H1 (cell line): ENCODE measurements at regions not wholly inside any gene's neighbourhood (a gene's known extent, or its start where the extent isn't known, plus 50 kb on each side); places are given as distances from the start of the nearest gene placed in this dataset.

Experiments
- CTCF ChIA-PET: fragments of 300-600 bp; sonication (Branson Sonifier 250); formaldehyde crosslinking; loops from one replicate; lab custom pipeline; 2021; ENCODE audit not compliant: partially characterized antibody; lab: Charles Lee
- POLR2A ChIA-PET: fragments of 300-600 bp; sonication (Branson Sonifier 250); formaldehyde crosslinking; loops from one replicate; lab custom pipeline; 2021; ENCODE audit warnings: inconsistent platforms; ENCODE audit not compliant: partially characterized antibody; lab: Charles Lee
- DNase-seq, 2 experiments: peaks; one replicate each; pipeline versions ENCODE4 v3.0.0 to v3.0.0-alpha.2; 2010 to 2022; ENCODE audit warnings: low spot score in 2 of 2, low read depth in 1 of 2, mixed read lengths in 1 of 2
- FAIRE-seq: peaks from 2 replicates; lab custom pipeline; 2011; peaks lifted over from hg19 to GRCh38; lab: Jason Lieb, UNC
- H2AFZ ChIP-seq: 2 replicates; pipeline ENCODE4 v1.8.1; 2012; ENCODE audit warnings: low read length, inconsistent platforms
- H2AK5ac ChIP-seq: 2 replicates; pipeline ENCODE4 v1.6.1; 2013; ENCODE audit warnings: low read depth, low read length
- H2BK120ac ChIP-seq: replicated peaks from 2 replicates; pipeline ENCODE3; 2013; ENCODE audit warnings: low read depth, low read length, inconsistent platforms
- H2BK12ac ChIP-seq: 2 replicates; pipeline ENCODE4 v1.6.1; 2013; ENCODE audit warnings: low read depth, low read length
- H2BK15ac ChIP-seq: 2 replicates; pipeline ENCODE4 v1.6.1; 2013; ENCODE audit warnings: low read length
- H2BK20ac ChIP-seq: 2 replicates; pipeline ENCODE4 v1.6.1; 2013; ENCODE audit warnings: low read length
- H2BK5ac ChIP-seq: 2 replicates; pipeline ENCODE4 v1.6.1; 2013; ENCODE audit warnings: low read depth, low read length
- H3K14ac ChIP-seq: 2 replicates; pipeline ENCODE4 v1.6.1; 2013; ENCODE audit warnings: inconsistent platforms; ENCODE audit not compliant: insufficient read length
- H3K18ac ChIP-seq: 2 replicates; pipeline ENCODE4 v1.6.1; 2013; ENCODE audit warnings: low read length; ENCODE audit errors: extremely low read depth
- H3K23ac ChIP-seq: 2 replicates; pipeline ENCODE4 v1.6.1; 2013; ENCODE audit warnings: inconsistent platforms; ENCODE audit not compliant: insufficient read length
- H3K23me2 ChIP-seq: 2 replicates; pipeline ENCODE4 v1.6.1; 2013; ENCODE audit warnings: low read depth, low read length
- H3K27ac ChIP-seq: 2 replicates; pipeline ENCODE4 v1.6.1; 2011; ENCODE audit warnings: low read depth, low read length, inconsistent platforms
- H3K27me3 ChIP-seq, 4 experiments: replicated peaks in 1 of 4; 1 replicate in 1 of 4; 2 replicates in 3 of 4; pipeline versions ENCODE4 v1.6.1 to v1.8.1; 2011 to 2013; ENCODE audit warnings: low read length in 3 of 4, mild to moderate bottlenecking in 3 of 4, inconsistent platforms in 2 of 4, mixed read lengths in 2 of 4, moderate library complexity in 1 of 4; ENCODE audit not compliant: control insufficient read depth in 3 of 4, insufficient read depth in 3 of 4; ENCODE audit errors: extremely low read depth in 1 of 4
- H3K36me3 ChIP-seq, 4 experiments: 2 replicates each; pipeline versions ENCODE4 v1.6.1 to v1.8.1; 2011 to 2013; ENCODE audit warnings: mild to moderate bottlenecking in 4 of 4, low read length in 3 of 4, moderate library complexity in 2 of 4, control low read depth in 1 of 4, inconsistent platforms in 1 of 4; ENCODE audit not compliant: insufficient read depth in 4 of 4, control insufficient read depth in 2 of 4
- H3K4ac ChIP-seq: replicated peaks from 2 replicates; pipeline ENCODE3; 2013; ENCODE audit warnings: low read length, low read depth, mixed read lengths, inconsistent platforms; ENCODE audit not compliant: insufficient read length
- H3K4me1 ChIP-seq, 4 experiments: replicated peaks in 1 of 4; 1 replicate in 1 of 4; 2 replicates in 3 of 4; pipeline versions ENCODE4 v1.6.1 to v1.8.1; 2011 to 2013; ENCODE audit warnings: low read length in 3 of 4, inconsistent platforms in 2 of 4, mixed read lengths in 1 of 4; ENCODE audit not compliant: insufficient read depth in 4 of 4, control insufficient read depth in 3 of 4
- H3K4me2 ChIP-seq, 2 experiments: 2 replicates each; pipeline versions ENCODE4 v1.6.1 to v1.8.1; 2011 to 2013; ENCODE audit warnings: low read depth in 2 of 2, low read length in 2 of 2, control low read depth in 1 of 2, inconsistent platforms in 1 of 2, mild to moderate bottlenecking in 1 of 2; ENCODE audit not compliant: insufficient read depth in 1 of 2
- H3K4me3 ChIP-seq, 4 experiments: fragments of 200-600, 300-600 bp in 1 of 4; sonication (generic), shearing (Covaris generic), sonication (Bioruptor Twin) in 1 of 4; 2 replicates each; pipeline versions ENCODE4 v1.5.1 to v1.8.1; 2011 to 2016; ENCODE audit warnings: low read length in 4 of 4, low read depth in 3 of 4, control low read depth in 2 of 4, inconsistent platforms in 2 of 4, mild to moderate bottlenecking in 2 of 4, mixed read lengths in 1 of 4, moderate library complexity in 1 of 4; ENCODE audit not compliant: insufficient read depth in 2 of 4; ENCODE audit errors: extremely low read depth in 1 of 4
- H3K56ac ChIP-seq: replicated peaks from 2 replicates; pipeline ENCODE3; 2013; ENCODE audit warnings: low read depth, mild to moderate bottlenecking, mixed read lengths, low read length, inconsistent platforms; ENCODE audit not compliant: insufficient read length
- H3K79me1 ChIP-seq: 2 replicates; pipeline ENCODE4 v1.6.1; 2013; ENCODE audit warnings: low read depth, low read length, control low read depth
- H3K79me2 ChIP-seq, 2 experiments: 2 replicates each; pipeline versions ENCODE4 v1.6.1 to v1.8.1; 2012 to 2013; ENCODE audit warnings: low read length in 2 of 2, mild to moderate bottlenecking in 2 of 2, inconsistent platforms in 1 of 2; ENCODE audit not compliant: insufficient read depth in 2 of 2, control insufficient read depth in 1 of 2
- H3K9ac ChIP-seq, 4 experiments: replicated peaks in 1 of 4; 1 replicate in 1 of 4; 2 replicates in 3 of 4; pipeline versions ENCODE4 v1.6.1 to v1.8.1; 2011 to 2013; ENCODE audit warnings: low read depth in 3 of 4, low read length in 3 of 4, control low read depth in 2 of 4, mild to moderate bottlenecking in 2 of 4, moderate library complexity in 2 of 4, inconsistent platforms in 1 of 4; ENCODE audit errors: extremely low read depth in 1 of 4
- H3K9me3 ChIP-seq, 2 experiments: 2 replicates each; pipeline versions ENCODE4 v1.6.1 to v1.8.1; 2012 to 2013; ENCODE audit warnings: mild to moderate bottlenecking in 2 of 2, moderate library complexity in 2 of 2, control low read depth in 1 of 2, inconsistent platforms in 1 of 2, low read depth in 1 of 2, low read length in 1 of 2, mixed read lengths in 1 of 2; ENCODE audit not compliant: insufficient read depth in 2 of 2
- H4K20me1 ChIP-seq, 2 experiments: replicated peaks in 1 of 2; 2 replicates each; pipeline versions ENCODE3 to v1.8.1; 2011 to 2013; ENCODE audit warnings: inconsistent platforms in 2 of 2, low read length in 2 of 2, mild to moderate bottlenecking in 1 of 2; ENCODE audit not compliant: insufficient read depth in 2 of 2, control insufficient read depth in 1 of 2
- H4K5ac ChIP-seq: 2 replicates; pipeline ENCODE4 v1.6.1; 2013; ENCODE audit warnings: low read length, low read depth, mixed read lengths, inconsistent platforms; ENCODE audit not compliant: insufficient read length
- H4K8ac ChIP-seq: 2 replicates; pipeline ENCODE4 v1.8.0; 2013; ENCODE audit warnings: mild to moderate bottlenecking, moderate library complexity, low read length, inconsistent platforms; ENCODE audit not compliant: insufficient read depth; ENCODE audit errors: extremely low read depth
- H4K91ac ChIP-seq: replicated peaks from 2 replicates; pipeline ENCODE3; 2013; ENCODE audit warnings: low read length, mixed read lengths, inconsistent platforms; ENCODE audit not compliant: insufficient read length
- JUN ChIP-seq: IDR thresholded peaks from 2 replicates; pipeline ENCODE4 v1.6.1; 2011; ENCODE audit warnings: low read depth, mild to moderate bottlenecking, improper control_type of control experiment, low read length
- RAD21 ChIP-seq, 2 experiments: IDR thresholded peaks in 1 of 2; conservative IDR thresholded peaks in 1 of 2; 2 replicates each; pipeline ENCODE4 v1.6.1; 2011; ENCODE audit warnings: low read depth in 2 of 2, low read length in 2 of 2, improper control_type of control experiment in 1 of 2, inconsistent platforms in 1 of 2, mild to moderate bottlenecking in 1 of 2, moderate library complexity in 1 of 2
- WGBS, 2 experiments: shearing (Covaris generic) in 1 of 2; methylation state at CpG; one replicate each; pipeline versions ENCODE4 v1.1.6 to v1.1.7; 2013 to 2015; ENCODE audit warnings: low lambda C conversion rate in 2 of 2, mixed read lengths in 2 of 2, inconsistent platforms in 1 of 2, low coverage in 1 of 2, missing lambda C conversion rate in 1 of 2; ENCODE audit not compliant: insufficient replicate concordance in 2 of 2, insufficient coverage in 1 of 2, insufficient read length in 1 of 2; ENCODE audit errors: extremely low coverage in 1 of 2, missing lambda C conversion rate in 1 of 2; 5-methylcytosine and 5-hydroxymethylcytosine counted together
- TF ChIP-seq, protein P1 (sequence below), 3 experiments: IDR thresholded peaks; 1 replicate in 2 of 3; 2 replicates in 1 of 3; pipeline versions ENCODE4 v1.5.1 to v1.6.1; 2011; ENCODE audit warnings: low read length in 3 of 3, mild to moderate bottlenecking in 3 of 3, inconsistent platforms in 2 of 3, low read depth in 1 of 3, moderate library complexity in 1 of 3; ENCODE audit not compliant: insufficient read depth in 1 of 3; ENCODE audit errors: control extremely low read depth in 1 of 3

GRCh38 chrX:82945332-82945731, 562.8 kb upstream of the POU3F4 start:
- Histone ChIP-seq H3K79me2 (no peaks in the 10 kb centered on the region), H3K9ac (no peak overlapping the region), H2BK15ac (no peak overlapping the region), H3K27ac (no peak overlapping the region), H3K56ac (no peak overlapping the region), H3K4me2 (no peak overlapping the region), H3K4me3 (no peak overlapping the region), H3K14ac (no peak overlapping the region), H4K8ac (no peak overlapping the region), H2BK20ac (no peak overlapping the region), H3K23ac (no peak overlapping the region), H2AFZ (no peak overlapping the region), H2BK5ac (no peak overlapping the region), H3K23me2 (no peaks in the 10 kb centered on the region), H2BK12ac (no peak overlapping the region), H3K4me1 (no peaks in the 10 kb centered on the region), H4K20me1 (no peaks in the 10 kb centered on the region), H3K79me1 (no peaks in the 10 kb centered on the region), H2AK5ac (no peak overlapping the region), H3K36me3 (no peaks in the 10 kb centered on the region), H4K91ac (no peak overlapping the region), H3K9me3 (no peaks in the 10 kb centered on the region), H4K5ac (no peak overlapping the region), H2BK120ac (no peak overlapping the region), H3K4ac (no peak overlapping the region), H3K18ac (no peak overlapping the region), H3K27me3 (no peaks in the 10 kb centered on the region)
- DNase-seq, result no peak
- TF ChIP-seq, protein P1, sequence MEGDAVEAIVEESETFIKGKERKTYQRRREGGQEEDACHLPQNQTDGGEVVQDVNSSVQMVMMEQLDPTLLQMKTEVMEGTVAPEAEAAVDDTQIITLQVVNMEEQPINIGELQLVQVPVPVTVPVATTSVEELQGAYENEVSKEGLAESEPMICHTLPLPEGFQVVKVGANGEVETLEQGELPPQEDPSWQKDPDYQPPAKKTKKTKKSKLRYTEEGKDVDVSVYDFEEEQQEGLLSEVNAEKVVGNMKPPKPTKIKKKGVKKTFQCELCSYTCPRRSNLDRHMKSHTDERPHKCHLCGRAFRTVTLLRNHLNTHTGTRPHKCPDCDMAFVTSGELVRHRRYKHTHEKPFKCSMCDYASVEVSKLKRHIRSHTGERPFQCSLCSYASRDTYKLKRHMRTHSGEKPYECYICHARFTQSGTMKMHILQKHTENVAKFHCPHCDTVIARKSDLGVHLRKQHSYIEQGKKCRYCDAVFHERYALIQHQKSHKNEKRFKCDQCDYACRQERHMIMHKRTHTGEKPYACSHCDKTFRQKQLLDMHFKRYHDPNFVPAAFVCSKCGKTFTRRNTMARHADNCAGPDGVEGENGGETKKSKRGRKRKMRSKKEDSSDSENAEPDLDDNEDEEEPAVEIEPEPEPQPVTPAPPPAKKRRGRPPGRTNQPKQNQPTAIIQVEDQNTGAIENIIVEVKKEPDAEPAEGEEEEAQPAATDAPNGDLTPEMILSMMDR (IDR thresholded peaks at IDR 0.05; ENCODE audit: control extremely low read depth in 1 of 3, insufficient read depth in 1 of 3, low read depth in 1 of 3, low read length in 3 of 3), result peak in 1 of 3 experiments; percentile 11; a peak in 1 of 4 replicates
- no peak for TF ChIP-seq JUN
- peak; percentile 26 to 46; a peak in 3 of 4 replicates for TF ChIP-seq RAD21 (IDR thresholded peaks at IDR 0.05 in 1 of 2, conservative IDR thresholded peaks at IDR 0.05 in 1 of 2; ENCODE audit: low read depth in 2 of 2, low read length in 2 of 2)
- ChIA-PET POLR2A (no interaction called here), CTCF (interaction anchor here (0.7 to 1.1 kb wide), 2 partner anchors 12 to 70 kb away, joined by 3 to 4 read pairs; no protein-coding TSS in a partner anchor)
- no peak for FAIRE-seq
- 89% methylated on average over 2 of the region's 3 CpGs; no CpG with 5 or more reads in 1 of the 2 experiments for WGBS, 2 experiments
